MCF 10A (cell line): ENCODE measurements at regions not wholly inside any gene's neighbourhood (a gene's known extent, or its start where the extent isn't known, plus 50 kb on each side); places are given as distances from the start of the nearest gene placed in this dataset.

ENCODE experiments used
- BruUV-seq: library from RNA; stranded (reverse); fragments of 400-500 nt; replicated peaks from 2 replicates; lab custom pipeline; 2021; lab: Mats Ljungman, UMichigan
- CTCF ChIA-PET: fragments of 300-600 bp; sonication (Branson Sonifier 250); formaldehyde crosslinking; extraction: SDS; loops from one replicate; lab custom pipeline; 2021; ENCODE audit warnings: antibody characterized with exemption, inconsistent platforms; lab: Yijun Ruan, JAX
- POLR2A ChIA-PET: fragments of 300-600, 350-650 bp; sonication (Branson Sonifier 250); formaldehyde crosslinking; extraction: SDS; loops from one replicate; lab custom pipeline; 2020; ENCODE audit warnings: antibody characterized with exemption, inconsistent platforms; lab: Yijun Ruan, JAX
- DNase-seq: peaks from one replicate; pipeline ENCODE4 v3.0.0-alpha.2; 2018; ENCODE audit not compliant: unreplicated experiment
- H3K27ac Mint-ChIP-seq: one replicate; pipeline ENCODE4 v1.8.0; 2022; ENCODE audit warnings: mild to moderate bottlenecking, low read depth, mixed read lengths; ENCODE audit not compliant: unreplicated experiment
- H3K27me3 Mint-ChIP-seq: one replicate; pipeline ENCODE4 v1.8.0; 2022; ENCODE audit warnings: mixed read lengths; ENCODE audit not compliant: insufficient read depth, unreplicated experiment
- H3K36me3 Mint-ChIP-seq: one replicate; pipeline ENCODE4 v1.8.0; 2022; ENCODE audit warnings: mild to moderate bottlenecking, moderate library complexity, mixed read lengths; ENCODE audit not compliant: insufficient read depth, unreplicated experiment
- H3K4me1 Mint-ChIP-seq: one replicate; pipeline ENCODE4 v1.8.0; 2022; ENCODE audit warnings: mixed read lengths; ENCODE audit not compliant: insufficient read depth, unreplicated experiment
- H3K4me3 Mint-ChIP-seq: one replicate; pipeline ENCODE4 v1.8.0; 2022; ENCODE audit warnings: mild to moderate bottlenecking, moderate library complexity, mixed read lengths; ENCODE audit not compliant: unreplicated experiment
- H3K9me3 Mint-ChIP-seq: one replicate; pipeline ENCODE4 v1.8.0; 2022; ENCODE audit warnings: mixed read lengths; ENCODE audit not compliant: unreplicated experiment
- CTCF ChIP-seq: fragments of 200-600 bp; IDR thresholded peaks from one replicate; pipeline ENCODE4 v1.8.0; 2022; ENCODE audit warnings: antibody characterized with exemption, mild to moderate bottlenecking; ENCODE audit not compliant: unreplicated experiment
- intact Hi-C: fragments of 100-400 bp; cut with micrococcal nuclease; formaldehyde crosslinking; loops from 2 replicates; pipeline ENCODE4 v1.14.1; 2022

GRCh38 chr2:71846669-71847291 lies 300.9 kb downstream of the CYP26B1 start:
- H3K27ac Mint-ChIP-seq = no peak overlapping the region
- POLR2A ChIA-PET = no interaction called here
- H3K4me3 Mint-ChIP-seq = no peak overlapping the region
- CTCF ChIA-PET = interaction anchor here (0.6 kb wide), 1 partner anchor 729 kb away, joined by 3 read pairs; no protein-coding TSS in a partner anchor
- DNase-seq = no peak
- intact Hi-C loops = no loop called here
- H3K27me3 Mint-ChIP-seq = peaks cover 7% of the 10 kb centered on the region
- BruUV-seq = no TSS peak
- TF ChIP-seq CTCF = no peak
- H3K4me1 Mint-ChIP-seq = no peaks in the 10 kb centered on the region
- no peaks in the 10 kb centered on the region for H3K36me3 Mint-ChIP-seq
- H3K9me3 Mint-ChIP-seq = no peaks in the 10 kb centered on the region

GRCh38 chr2:71846072-71846471 lies 301.6 kb downstream of the CYP26B1 start:
- ChIA-PET CTCF (interaction anchor here (0.6 kb wide), 2 partner anchors 730 to 734 kb away, joined by 3 read pairs; no protein-coding TSS in a partner anchor), POLR2A (no interaction called here)
- H3K27ac Mint-ChIP-seq = no peak overlapping the region
- H3K9me3 Mint-ChIP-seq = no peaks in the 10 kb centered on the region
- no peaks in the 10 kb centered on the region for H3K36me3 Mint-ChIP-seq
- intact Hi-C loops = no loop called here
- no peaks in the 10 kb centered on the region for H3K4me1 Mint-ChIP-seq
- no peak overlapping the region for H3K4me3 Mint-ChIP-seq
- no peak for TF ChIP-seq CTCF
- BruUV-seq = no TSS peak
- H3K27me3 Mint-ChIP-seq = peaks cover 14% of the 10 kb centered on the region
- DNase-seq = no peak

- peaks cover 24% of the 10 kb centered on the region for H3K27me3 Mint-ChIP-seq
- H3K4me3 Mint-ChIP-seq = no peak overlapping the region
- no TSS peak for BruUV-seq
- intact Hi-C loops = no loop called here
- ChIA-PET CTCF (no interaction called here), POLR2A (no interaction called here)
- DNase-seq = no peak
- no peaks in the 10 kb centered on the region for H3K4me1 Mint-ChIP-seq
- no peak for TF ChIP-seq CTCF
- H3K27ac Mint-ChIP-seq = no peak overlapping the region
- no peaks in the 10 kb centered on the region for H3K9me3 Mint-ChIP-seq
- H3K36me3 Mint-ChIP-seq = no peaks in the 10 kb centered on the region
These were observed 302.7 kb downstream of the CYP26B1 start for GRCh38 chr2:71844967-71845366.

- H3K27me3 Mint-ChIP-seq = peaks cover 30% of the 10 kb centered on the region
- no peak overlapping the region for H3K27ac Mint-ChIP-seq
- intact Hi-C loops = no loop called here
- H3K4me3 Mint-ChIP-seq = no peak overlapping the region
- no peaks in the 10 kb centered on the region for H3K9me3 Mint-ChIP-seq
- no peak for TF ChIP-seq CTCF
- DNase-seq = peak; percentile 56
- POLR2A ChIA-PET = no interaction called here
- no peaks in the 10 kb centered on the region for H3K36me3 Mint-ChIP-seq
- BruUV-seq = no TSS peak
- H3K4me1 Mint-ChIP-seq = no peaks in the 10 kb centered on the region
- CTCF ChIA-PET = no interaction called here
These were observed 304.2 kb downstream of the CYP26B1 start for GRCh38 chr2:71843391-71843850.
